Activated CD4-positive, alpha-beta memory T cell treated with anti-CD3 and anti-CD28 coated beads, Interleukin-2, amount 10 ng/mL, durations not matched to agents 7 days and 5 days (primary cell): ENCODE measurements at regions not wholly inside any gene's neighbourhood (a gene's known extent, or its start where the extent isn't known, plus 50 kb on each side); places are given as distances from the start of the nearest gene placed in this dataset.
"Not testable (repeated sequence)": the region's sequence is repeated elsewhere in the genome, so short reads cannot be mapped to it uniquely, and the experiment has no call there.

ENCODE experiments used
- CTCF ChIA-PET: fragments of 350-600 bp; sonication (Branson Sonifier 250); formaldehyde crosslinking; loops from one replicate; lab custom pipeline; 2021; ENCODE audit warnings: antibody characterized with exemption, inconsistent platforms; lab: Charles Lee
- POLR2A ChIA-PET: fragments of 350-600 bp; sonication (Branson Sonifier 250); formaldehyde crosslinking; loops from one replicate; lab custom pipeline; 2021; ENCODE audit warnings: antibody characterized with exemption; lab: Charles Lee
- DNase-seq: peaks from one replicate; pipeline ENCODE4 v3.0.0-alpha.2; 2020
- H3K27ac Mint-ChIP-seq: one replicate; pipeline ENCODE4 v1.8.0; 2021; ENCODE audit warnings: mild to moderate bottlenecking, mixed read lengths
- H3K27me3 Mint-ChIP-seq: one replicate; pipeline ENCODE4 v1.8.0; 2021; ENCODE audit warnings: mixed read lengths
- H3K36me3 Mint-ChIP-seq: one replicate; pipeline ENCODE4 v1.8.0; 2021; ENCODE audit warnings: low read depth, mixed read lengths
- H3K4me1 Mint-ChIP-seq: one replicate; pipeline ENCODE4 v1.8.0; 2021; ENCODE audit warnings: mixed read lengths
- H3K4me3 Mint-ChIP-seq: one replicate; pipeline ENCODE4 v1.8.0; 2021; ENCODE audit warnings: mild to moderate bottlenecking, mixed read lengths
- H3K9me3 Mint-ChIP-seq: one replicate; pipeline ENCODE4 v1.8.0; 2021; ENCODE audit warnings: mixed read lengths

- Mint-ChIP-seq H3K36me3 (no peaks in the 10 kb centered on the region), H3K4me3 (no peak overlapping the region), H3K4me1 (peaks cover 3% of the 10 kb centered on the region), H3K9me3 (no peaks in the 10 kb centered on the region), H3K27me3 (no peaks in the 10 kb centered on the region), H3K27ac (no peak overlapping the region)
- DNase-seq, result no peak
- ChIA-PET CTCF (interaction anchor here (1.5 kb wide), 1 partner anchor 56 kb away, joined by 3 read pairs; no protein-coding TSS in a partner anchor), POLR2A (no interaction called here)
These were observed 53.4 kb downstream of the RGS2 start for GRCh38 chr1:192862271-192862670.

GRCh38 chr1:192866241-192866868 is 57.5 kb downstream of the RGS2 start:
- Mint-ChIP-seq H3K4me3 (no peak overlapping the region), H3K27ac (no peak overlapping the region), H3K9me3 (no peaks in the 10 kb centered on the region), H3K4me1 (no peaks in the 10 kb centered on the region), H3K27me3 (no peaks in the 10 kb centered on the region), H3K36me3 (no peaks in the 10 kb centered on the region)
- ChIA-PET CTCF (interaction anchor here (0.6 kb wide), 1 partner anchor 18 kb away, joined by 3 read pairs; no protein-coding TSS in a partner anchor), POLR2A (no interaction called here)
- no peak for DNase-seq

- Mint-ChIP-seq H3K9me3 (no peaks in the 10 kb centered on the region), H3K4me3 (no peak overlapping the region), H3K36me3 (no peaks in the 10 kb centered on the region), H3K27ac (no peak overlapping the region), H3K4me1 (no peaks in the 10 kb centered on the region), H3K27me3 (no peaks in the 10 kb centered on the region)
- no peak for DNase-seq
- ChIA-PET CTCF (no interaction called here), POLR2A (no interaction called here)
These were observed 58.3 kb downstream of the RGS2 start for GRCh38 chr1:192867180-192867579.

GRCh38 chr1:192869308-192869940 is 60.6 kb downstream of the RGS2 start:
- no peaks in the 10 kb centered on the region for H3K4me1 Mint-ChIP-seq
- H3K27me3 Mint-ChIP-seq, result no peaks in the 10 kb centered on the region
- H3K4me3 Mint-ChIP-seq, result no peak overlapping the region
- POLR2A ChIA-PET, result no interaction called here
- DNase-seq, result no peak
- CTCF ChIA-PET, result no interaction called here
- no peaks in the 10 kb centered on the region for H3K9me3 Mint-ChIP-seq
- no peak overlapping the region for H3K27ac Mint-ChIP-seq
- H3K36me3 Mint-ChIP-seq, result no peaks in the 10 kb centered on the region

GRCh38 chr1:192872010-192872409 is 63.2 kb downstream of the RGS2 start:
- no peak overlapping the region for H3K4me3 Mint-ChIP-seq

GRCh38 chr1:192873836-192874235 is 65.0 kb downstream of the RGS2 start:
- POLR2A ChIA-PET, result no interaction called here
- no peak for DNase-seq
- Mint-ChIP-seq H3K4me1 (peaks cover 2% of the 10 kb centered on the region), H3K27me3 (peaks cover 6% of the 10 kb centered on the region), H3K27ac (no peak overlapping the region), H3K36me3 (no peaks in the 10 kb centered on the region), H3K4me3 (no peak overlapping the region), H3K9me3 (no peaks in the 10 kb centered on the region)
- CTCF ChIA-PET, result no interaction called here

More at GRCh38 chr1:192872010-192872409, 63.2 kb downstream of the RGS2 start:
- Mint-ChIP-seq H3K27me3 (peaks cover 6% of the 10 kb centered on the region), H3K27ac (no peak overlapping the region), H3K9me3 (no peaks in the 10 kb centered on the region), H3K4me1 (no peaks in the 10 kb centered on the region), H3K36me3 (no peaks in the 10 kb centered on the region)
- ChIA-PET POLR2A (no interaction called here), CTCF (no interaction called here)
- DNase-seq, result no peak

- Mint-ChIP-seq H3K9me3 (no peaks in the 10 kb centered on the region), H3K4me3 (no peak overlapping the region), H3K4me1 (peaks cover 2% of the 10 kb centered on the region), H3K36me3 (no peaks in the 10 kb centered on the region), H3K27me3 (peaks cover 6% of the 10 kb centered on the region), H3K27ac (no peak overlapping the region)
- CTCF ChIA-PET, result no interaction called here
- POLR2A ChIA-PET, result no interaction called here
- no peak for DNase-seq
These were observed 67.8 kb downstream of the RGS2 start for GRCh38 chr1:192876633-192877032.

- H3K36me3 Mint-ChIP-seq, result no peaks in the 10 kb centered on the region
- H3K27me3 Mint-ChIP-seq, result peaks cover 6% of the 10 kb centered on the region
- DNase-seq, result no peak
- POLR2A ChIA-PET, result no interaction called here
- CTCF ChIA-PET, result no interaction called here
- no peaks in the 10 kb centered on the region for H3K9me3 Mint-ChIP-seq
- peaks cover 2% of the 10 kb centered on the region for H3K4me1 Mint-ChIP-seq
- H3K27ac Mint-ChIP-seq, result no peak overlapping the region
- H3K4me3 Mint-ChIP-seq, result no peak overlapping the region
These were observed 68.5 kb downstream of the RGS2 start for GRCh38 chr1:192877283-192877886.

GRCh38 chr1:192878249-192878648 is 69.4 kb downstream of the RGS2 start:
- ChIA-PET CTCF (no interaction called here), POLR2A (no interaction called here)
- Mint-ChIP-seq H3K36me3 (no peaks in the 10 kb centered on the region), H3K4me3 (no peak overlapping the region), H3K4me1 (peaks cover 2% of the 10 kb centered on the region), H3K9me3 (no peaks in the 10 kb centered on the region), H3K27me3 (peaks cover 6% of the 10 kb centered on the region), H3K27ac (no peak overlapping the region)
- no peak for DNase-seq

- ChIA-PET CTCF (no interaction called here), POLR2A (no interaction called here)
- Mint-ChIP-seq H3K27me3 (peaks cover 6% of the 10 kb centered on the region), H3K36me3 (no peaks in the 10 kb centered on the region), H3K4me1 (peaks cover 2% of the 10 kb centered on the region), H3K9me3 (no peaks in the 10 kb centered on the region), H3K27ac (no peak overlapping the region), H3K4me3 (no peak overlapping the region)
- DNase-seq, result no peak
These were observed 70.6 kb downstream of the RGS2 start for GRCh38 chr1:192879406-192879805.

- POLR2A ChIA-PET, result no interaction called here
- H3K27me3 Mint-ChIP-seq, result peaks cover 6% of the 10 kb centered on the region
- H3K27ac Mint-ChIP-seq, result no peak overlapping the region
- no peaks in the 10 kb centered on the region for H3K9me3 Mint-ChIP-seq
- H3K4me3 Mint-ChIP-seq, result no peak overlapping the region
- peaks cover 2% of the 10 kb centered on the region for H3K4me1 Mint-ChIP-seq
- H3K36me3 Mint-ChIP-seq, result no peaks in the 10 kb centered on the region
- DNase-seq, result no peak
- CTCF ChIA-PET, result interaction anchor here (0.6 kb wide), 1 partner anchor 12 kb away, joined by 3 read pairs; no protein-coding TSS in a partner anchor
These were observed 71.4 kb downstream of the RGS2 start for GRCh38 chr1:192880231-192880630.

- H3K36me3 Mint-ChIP-seq, result no peaks in the 10 kb centered on the region
- H3K4me1 Mint-ChIP-seq, result no peaks in the 10 kb centered on the region
- no peak for DNase-seq
- H3K4me3 Mint-ChIP-seq, result no peak overlapping the region
- no peaks in the 10 kb centered on the region for H3K9me3 Mint-ChIP-seq
- H3K27me3 Mint-ChIP-seq, result no peaks in the 10 kb centered on the region
- ChIA-PET CTCF (no interaction called here), POLR2A (no interaction called here)
- H3K27ac Mint-ChIP-seq, result no peak overlapping the region
These were observed 75.4 kb downstream of the RGS2 start for GRCh38 chr1:192884241-192884640.

- DNase-seq, H3K27me3 Mint-ChIP-seq, H3K36me3 Mint-ChIP-seq, CTCF ChIA-PET, POLR2A ChIA-PET, H3K4me1 Mint-ChIP-seq, H3K27ac Mint-ChIP-seq, H3K4me3 Mint-ChIP-seq, H3K9me3 Mint-ChIP-seq: not testable (repeated sequence)
These were observed 76.5 kb downstream of the RGS2 start for GRCh38 chr1:192885387-192885786.
